UCSD-AML1 (cell line): ENCODE measurements at regions not wholly inside any gene's neighbourhood (a gene's known extent, or its start where the extent isn't known, plus 50 kb on each side); places are given as distances from the start of the nearest gene placed in this dataset.
"Not testable (repeated sequence)": the region's sequence is repeated elsewhere in the genome, so short reads cannot be mapped to it uniquely, and the experiment has no call there.

Source experiments
- DNase-seq: peaks from one replicate; lab custom pipeline; 2025; ENCODE audit not compliant: unreplicated experiment; lab: John Stamatoyannopoulos, UW

- no peak for DNase-seq
Observed at GRCh38 chr17:71636644-71637043, 484.2 kb upstream of the SOX9 start.

- no peak for DNase-seq
Observed at GRCh38 chr17:71638668-71639067, 482.2 kb upstream of the SOX9 start.

- no peak for DNase-seq
Observed at GRCh38 chr17:71639865-71640264, 481.0 kb upstream of the SOX9 start.

- DNase-seq, result not testable (repeated sequence)
Observed at GRCh38 chr17:71646890-71647289, 473.9 kb upstream of the SOX9 start.

- not testable (repeated sequence) for DNase-seq
Observed at GRCh38 chr17:71648342-71648741, 472.5 kb upstream of the SOX9 start.

- DNase-seq, result no peak
Observed at GRCh38 chr17:71649941-71650350, 470.9 kb upstream of the SOX9 start.

GRCh38 chr17:71655542-71655941 lies 465.3 kb upstream of the SOX9 start:
- no peak for DNase-seq

GRCh38 chr17:71656964-71657858 lies 463.6 kb upstream of the SOX9 start:
- DNase-seq, result no peak

- no peak for DNase-seq
Observed at GRCh38 chr17:71658996-71659395, 461.8 kb upstream of the SOX9 start.

GRCh38 chr17:71664861-71665260 lies 456.0 kb upstream of the SOX9 start:
- no peak for DNase-seq

GRCh38 chr17:71666047-71666446 lies 454.8 kb upstream of the SOX9 start:
- DNase-seq, result no peak

GRCh38 chr17:71667661-71668060 lies 453.2 kb upstream of the SOX9 start:
- DNase-seq, result no peak

GRCh38 chr17:71668807-71669206 lies 452.0 kb upstream of the SOX9 start:
- no peak for DNase-seq

- no peak for DNase-seq
Observed at GRCh38 chr17:71677439-71677838, 443.4 kb upstream of the SOX9 start.

- DNase-seq, result no peak
Observed at GRCh38 chr17:71679832-71680231, 441.0 kb upstream of the SOX9 start.

GRCh38 chr17:71681427-71682173 lies 439.2 kb upstream of the SOX9 start:
- DNase-seq, result no peak

- no peak for DNase-seq
Observed at GRCh38 chr17:71682174-71682494, 438.7 kb upstream of the SOX9 start.

- DNase-seq, result no peak
Observed at GRCh38 chr17:71689782-71690181, 431.0 kb upstream of the SOX9 start.

GRCh38 chr17:71699907-71700306 lies 420.9 kb upstream of the SOX9 start:
- no peak for DNase-seq

- no peak for DNase-seq
Observed at GRCh38 chr17:71703701-71704100, 417.1 kb upstream of the SOX9 start.

GRCh38 chr17:71709271-71709890 lies 411.4 kb upstream of the SOX9 start:
- no peak for DNase-seq

- DNase-seq, result no peak
Observed at GRCh38 chr17:71709946-71710345, 410.9 kb upstream of the SOX9 start.
